Activated T-cell treated with anti-CD3 and anti-CD28 coated beads, Interleukin-2, amount 50 U/mL, for 72 hours (primary cell): ENCODE measurements at regions not wholly inside any gene's neighbourhood (a gene's known extent, or its start where the extent isn't known, plus 50 kb on each side); places are given as distances from the start of the nearest gene placed in this dataset.

ENCODE experiments used
- ATAC-seq, 2 donors: fragments of 150-1000 bp; cut with Tn5 transposase; replicated peaks in 1 of 2; 2 replicates each; pipeline ENCODE4 v1.10.0; 2021; ENCODE audit warnings: moderate library complexity in 2 of 2, mild to moderate bottlenecking in 1 of 2
- DNase-seq, 2 donors: peaks; one replicate each; pipeline ENCODE4 v3.0.0; 2021 to 2022; ENCODE audit warnings: mixed read lengths in 1 of 2
- H3K27ac Mint-ChIP-seq: one replicate; pipeline ENCODE4 v1.8.0; 2022; ENCODE audit warnings: mild to moderate bottlenecking, moderate library complexity, mixed read lengths
- H3K27me3 Mint-ChIP-seq: one replicate; pipeline ENCODE4 v1.8.0; 2022; ENCODE audit warnings: low read depth, mixed read lengths
- H3K36me3 Mint-ChIP-seq, 2 donors: one replicate each; pipeline ENCODE4 v1.8.0; 2022; ENCODE audit warnings: mixed read lengths in 2 of 2, mild to moderate bottlenecking in 1 of 2; ENCODE audit not compliant: insufficient read depth in 2 of 2
- H3K4me1 Mint-ChIP-seq: one replicate; pipeline ENCODE4 v1.8.0; 2022; ENCODE audit warnings: low read depth, mixed read lengths
- H3K4me3 Mint-ChIP-seq, 2 donors: one replicate each; pipeline ENCODE4 v1.8.0; 2022; ENCODE audit warnings: mild to moderate bottlenecking in 2 of 2, mixed read lengths in 2 of 2, moderate library complexity in 2 of 2
- H3K9me3 Mint-ChIP-seq, 2 donors: one replicate each; pipeline ENCODE4 v1.8.0; 2022; ENCODE audit warnings: mixed read lengths in 2 of 2

GRCh38 chr6:108760126-108761050, 87.8 kb upstream of the ARMC2 start:
- Mint-ChIP-seq H3K4me3 (no peak overlapping the region), H3K36me3 (no peaks in the 10 kb centered on the region), H3K9me3 (no peaks in the 10 kb centered on the region), H3K4me1 (no peaks in the 10 kb centered on the region), H3K27me3 (peaks cover 18% of the 10 kb centered on the region), H3K27ac (no peak overlapping the region)
- no peak for DNase-seq
- ATAC-seq = no peak

GRCh38 chr6:108762394-108762793, 85.8 kb upstream of the ARMC2 start:
- ATAC-seq = no peak
- Mint-ChIP-seq H3K27me3 (peaks cover 25% of the 10 kb centered on the region), H3K36me3 (no peaks in the 10 kb centered on the region)

GRCh38 chr6:108763931-108764579, 84.2 kb upstream of the ARMC2 start:
- peaks cover 25% of the 10 kb centered on the region for H3K27me3 Mint-ChIP-seq
- ATAC-seq (no peak), DNase-seq (no peak)
- H3K27ac Mint-ChIP-seq = no peak overlapping the region
- no peaks in the 10 kb centered on the region for H3K36me3 Mint-ChIP-seq
- H3K4me3 Mint-ChIP-seq = no peak overlapping the region
- no peaks in the 10 kb centered on the region for H3K9me3 Mint-ChIP-seq
- peaks cover 5% of the 10 kb centered on the region for H3K4me1 Mint-ChIP-seq

More at GRCh38 chr6:108762394-108762793, 85.8 kb upstream of the ARMC2 start:
- no peak for DNase-seq
- H3K9me3 Mint-ChIP-seq = no peaks in the 10 kb centered on the region
- H3K4me3 Mint-ChIP-seq = no peak overlapping the region
- H3K4me1 Mint-ChIP-seq = peaks cover under 1% of the 10 kb centered on the region
- H3K27ac Mint-ChIP-seq = no peak overlapping the region

GRCh38 chr6:108764580-108764950, 83.7 kb upstream of the ARMC2 start:
- Mint-ChIP-seq H3K4me3 (no peak overlapping the region), H3K9me3 (no peaks in the 10 kb centered on the region), H3K36me3 (no peaks in the 10 kb centered on the region), H3K27ac (no peak overlapping the region), H3K27me3 (peaks cover 25% of the 10 kb centered on the region), H3K4me1 (peaks cover 5% of the 10 kb centered on the region)
- ATAC-seq (no peak), DNase-seq (no peak)

GRCh38 chr6:108765495-108765894, 82.7 kb upstream of the ARMC2 start:
- DNase-seq = no peak
- no peaks in the 10 kb centered on the region for H3K9me3 Mint-ChIP-seq
- no peak overlapping the region for H3K4me3 Mint-ChIP-seq
- H3K27me3 Mint-ChIP-seq = peaks cover 25% of the 10 kb centered on the region
- no peak for ATAC-seq
- no peaks in the 10 kb centered on the region for H3K36me3 Mint-ChIP-seq
- H3K27ac Mint-ChIP-seq = no peak overlapping the region
- H3K4me1 Mint-ChIP-seq = peaks cover 5% of the 10 kb centered on the region

- H3K4me3 Mint-ChIP-seq = no peak overlapping the region
- peaks cover 5% of the 10 kb centered on the region for H3K4me1 Mint-ChIP-seq
- H3K27me3 Mint-ChIP-seq = peaks cover 25% of the 10 kb centered on the region
- H3K9me3 Mint-ChIP-seq = no peaks in the 10 kb centered on the region
- no peak overlapping the region for H3K27ac Mint-ChIP-seq
- DNase-seq = no peak
- no peak for ATAC-seq
- no peaks in the 10 kb centered on the region for H3K36me3 Mint-ChIP-seq
Observed at GRCh38 chr6:108766419-108766818, 81.8 kb upstream of the ARMC2 start.

GRCh38 chr6:108766886-108767285, 81.3 kb upstream of the ARMC2 start:
- no peak overlapping the region for H3K27ac Mint-ChIP-seq
- no peak for DNase-seq
- no peak overlapping the region for H3K4me3 Mint-ChIP-seq
- no peaks in the 10 kb centered on the region for H3K9me3 Mint-ChIP-seq
- ATAC-seq = no peak
- H3K36me3 Mint-ChIP-seq = no peaks in the 10 kb centered on the region
- peaks cover 5% of the 10 kb centered on the region for H3K4me1 Mint-ChIP-seq
- peaks cover 25% of the 10 kb centered on the region for H3K27me3 Mint-ChIP-seq

- DNase-seq = no peak
- no peak overlapping the region for H3K27ac Mint-ChIP-seq
- H3K36me3 Mint-ChIP-seq = no peaks in the 10 kb centered on the region
- ATAC-seq = no peak
- H3K9me3 Mint-ChIP-seq = no peaks in the 10 kb centered on the region
- H3K4me3 Mint-ChIP-seq = no peak overlapping the region
- H3K4me1 Mint-ChIP-seq = peaks cover 5% of the 10 kb centered on the region
- H3K27me3 Mint-ChIP-seq = peaks cover 19% of the 10 kb centered on the region
Observed at GRCh38 chr6:108767418-108768165, 80.6 kb upstream of the ARMC2 start.

- no peak overlapping the region for H3K4me3 Mint-ChIP-seq
Observed at GRCh38 chr6:108768166-108768555, 80.1 kb upstream of the ARMC2 start.

GRCh38 chr6:108768792-108769524, 79.3 kb upstream of the ARMC2 start:
- no peak overlapping the region for H3K27ac Mint-ChIP-seq
- no peaks in the 10 kb centered on the region for H3K36me3 Mint-ChIP-seq
- no peaks in the 10 kb centered on the region for H3K9me3 Mint-ChIP-seq
- H3K4me3 Mint-ChIP-seq = no peak overlapping the region
- peaks cover 12% of the 10 kb centered on the region for H3K27me3 Mint-ChIP-seq
- DNase-seq = no peak
- ATAC-seq = no peak
- H3K4me1 Mint-ChIP-seq = peaks cover 5% of the 10 kb centered on the region

More at GRCh38 chr6:108768166-108768555, 80.1 kb upstream of the ARMC2 start:
- Mint-ChIP-seq H3K9me3 (no peaks in the 10 kb centered on the region), H3K4me1 (peaks cover 5% of the 10 kb centered on the region), H3K27ac (no peak overlapping the region), H3K36me3 (no peaks in the 10 kb centered on the region), H3K27me3 (peaks cover 18% of the 10 kb centered on the region)
- DNase-seq (no peak), ATAC-seq (no peak)

- ATAC-seq (no peak), DNase-seq (no peak)
- no peaks in the 10 kb centered on the region for H3K27me3 Mint-ChIP-seq
- peaks cover 5% of the 10 kb centered on the region for H3K4me1 Mint-ChIP-seq
- H3K4me3 Mint-ChIP-seq = no peak overlapping the region
- no peaks in the 10 kb centered on the region for H3K36me3 Mint-ChIP-seq
- H3K27ac Mint-ChIP-seq = no peak overlapping the region
- H3K9me3 Mint-ChIP-seq = no peaks in the 10 kb centered on the region
Observed at GRCh38 chr6:108771421-108771820, 76.8 kb upstream of the ARMC2 start.

- Mint-ChIP-seq H3K9me3 (no peaks in the 10 kb centered on the region), H3K4me1 (no peaks in the 10 kb centered on the region), H3K4me3 (no peak overlapping the region), H3K27ac (no peak overlapping the region), H3K27me3 (peaks cover under 1% of the 10 kb centered on the region), H3K36me3 (no peaks in the 10 kb centered on the region)
- DNase-seq (no peak), ATAC-seq (no peak)
Observed at GRCh38 chr6:108774555-108774954, 73.7 kb upstream of the ARMC2 start.
